B cell (primary cell): ENCODE measurements at regions not wholly inside any gene's neighbourhood (a gene's known extent, or its start where the extent isn't known, plus 50 kb on each side); places are given as distances from the start of the nearest gene placed in this dataset.
"Not testable (repeated sequence)": the region's sequence is repeated elsewhere in the genome, so short reads cannot be mapped to it uniquely, and the experiment has no call there.

Source experiments
- CTCF ChIP-seq: fragments of 200-600 bp; IDR thresholded peaks from one replicate; pipeline ENCODE4 v1.8.0; 2022; ENCODE audit warnings: antibody characterized with exemption, mild to moderate bottlenecking
- EZH2 ChIP-seq: IDR thresholded peaks from 2 replicates; pipeline ENCODE4 v1.6.1; 2012; ENCODE audit warnings: borderline replicate concordance, low read depth, mild to moderate bottlenecking, moderate library complexity, low read length; ENCODE audit not compliant: insufficient read depth, poor library complexity, severe bottlenecking

GRCh38 chr5:116858020-116858419 is 283.4 kb upstream of the SEMA6A start:
- not testable (repeated sequence) for TF ChIP-seq CTCF, EZH2
